Neural cell (in vitro differentiated cells): ENCODE measurements at regions not wholly inside any gene's neighbourhood (a gene's known extent, or its start where the extent isn't known, plus 50 kb on each side); places are given as distances from the start of the nearest gene placed in this dataset.

Source experiments
- EP300 ChIP-seq: fragments of 450-650 bp; conservative IDR thresholded peaks from 2 replicates; pipeline ENCODE4 v1.6.1; 2014; ENCODE audit warnings: antibody characterized with exemption, mild to moderate bottlenecking, moderate library complexity; ENCODE audit not compliant: poor library complexity, severe bottlenecking
- EZH2 ChIP-seq: fragments of 200-600, 300-800 bp; shearing (Covaris generic), sonication (generic); IDR thresholded peaks from 2 replicates; pipeline ENCODE4 v1.6.1; 2014; ENCODE audit warnings: antibody characterized with exemption, low read length, borderline replicate concordance, mild to moderate bottlenecking; ENCODE audit not compliant: insufficient read depth, poor library complexity, severe bottlenecking
- SMC3 ChIP-seq: fragments of 450-650 bp; conservative IDR thresholded peaks from 2 replicates; pipeline ENCODE4 v1.6.1; 2014; ENCODE audit warnings: antibody characterized with exemption, mild to moderate bottlenecking, moderate library complexity; ENCODE audit not compliant: poor library complexity
- TAF1 ChIP-seq: IDR thresholded peaks from 2 replicates; pipeline ENCODE4 v1.6.1; 2012; ENCODE audit warnings: low read depth
- TF ChIP-seq, protein P1 (sequence below): fragments of 450-650 bp; IDR thresholded peaks from 2 replicates; pipeline ENCODE4 v1.5.1; 2014; ENCODE audit warnings: antibody characterized with exemption, mild to moderate bottlenecking, moderate library complexity; ENCODE audit not compliant: poor library complexity, severe bottlenecking
- TF ChIP-seq, protein P2 (sequence below): IDR thresholded peaks from 2 replicates; pipeline ENCODE4 v1.6.1; 2012; ENCODE audit warnings: borderline replicate concordance

DNA sequence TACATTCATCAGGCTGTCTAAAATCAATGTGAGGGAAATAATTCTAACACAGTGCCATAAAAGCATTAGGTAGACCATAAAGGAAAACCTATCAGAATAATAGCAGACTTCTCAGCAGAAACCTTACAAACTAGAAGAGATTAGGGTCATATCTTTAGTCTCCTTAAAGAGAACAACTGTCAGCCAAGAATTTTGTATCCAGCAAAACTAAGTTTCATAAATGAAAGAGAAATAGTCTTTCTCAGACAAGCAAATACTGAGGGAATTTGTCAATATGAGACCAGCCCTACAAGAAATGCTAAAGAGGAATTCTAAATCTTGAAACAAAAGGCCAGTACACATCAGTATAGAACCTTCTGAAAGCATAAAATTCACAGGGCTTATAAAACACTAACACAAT is 482.0 kb downstream of the SATB2 start:
- TF ChIP-seq, protein P1, sequence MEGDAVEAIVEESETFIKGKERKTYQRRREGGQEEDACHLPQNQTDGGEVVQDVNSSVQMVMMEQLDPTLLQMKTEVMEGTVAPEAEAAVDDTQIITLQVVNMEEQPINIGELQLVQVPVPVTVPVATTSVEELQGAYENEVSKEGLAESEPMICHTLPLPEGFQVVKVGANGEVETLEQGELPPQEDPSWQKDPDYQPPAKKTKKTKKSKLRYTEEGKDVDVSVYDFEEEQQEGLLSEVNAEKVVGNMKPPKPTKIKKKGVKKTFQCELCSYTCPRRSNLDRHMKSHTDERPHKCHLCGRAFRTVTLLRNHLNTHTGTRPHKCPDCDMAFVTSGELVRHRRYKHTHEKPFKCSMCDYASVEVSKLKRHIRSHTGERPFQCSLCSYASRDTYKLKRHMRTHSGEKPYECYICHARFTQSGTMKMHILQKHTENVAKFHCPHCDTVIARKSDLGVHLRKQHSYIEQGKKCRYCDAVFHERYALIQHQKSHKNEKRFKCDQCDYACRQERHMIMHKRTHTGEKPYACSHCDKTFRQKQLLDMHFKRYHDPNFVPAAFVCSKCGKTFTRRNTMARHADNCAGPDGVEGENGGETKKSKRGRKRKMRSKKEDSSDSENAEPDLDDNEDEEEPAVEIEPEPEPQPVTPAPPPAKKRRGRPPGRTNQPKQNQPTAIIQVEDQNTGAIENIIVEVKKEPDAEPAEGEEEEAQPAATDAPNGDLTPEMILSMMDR, result no peak
- TF ChIP-seq, protein P2, sequence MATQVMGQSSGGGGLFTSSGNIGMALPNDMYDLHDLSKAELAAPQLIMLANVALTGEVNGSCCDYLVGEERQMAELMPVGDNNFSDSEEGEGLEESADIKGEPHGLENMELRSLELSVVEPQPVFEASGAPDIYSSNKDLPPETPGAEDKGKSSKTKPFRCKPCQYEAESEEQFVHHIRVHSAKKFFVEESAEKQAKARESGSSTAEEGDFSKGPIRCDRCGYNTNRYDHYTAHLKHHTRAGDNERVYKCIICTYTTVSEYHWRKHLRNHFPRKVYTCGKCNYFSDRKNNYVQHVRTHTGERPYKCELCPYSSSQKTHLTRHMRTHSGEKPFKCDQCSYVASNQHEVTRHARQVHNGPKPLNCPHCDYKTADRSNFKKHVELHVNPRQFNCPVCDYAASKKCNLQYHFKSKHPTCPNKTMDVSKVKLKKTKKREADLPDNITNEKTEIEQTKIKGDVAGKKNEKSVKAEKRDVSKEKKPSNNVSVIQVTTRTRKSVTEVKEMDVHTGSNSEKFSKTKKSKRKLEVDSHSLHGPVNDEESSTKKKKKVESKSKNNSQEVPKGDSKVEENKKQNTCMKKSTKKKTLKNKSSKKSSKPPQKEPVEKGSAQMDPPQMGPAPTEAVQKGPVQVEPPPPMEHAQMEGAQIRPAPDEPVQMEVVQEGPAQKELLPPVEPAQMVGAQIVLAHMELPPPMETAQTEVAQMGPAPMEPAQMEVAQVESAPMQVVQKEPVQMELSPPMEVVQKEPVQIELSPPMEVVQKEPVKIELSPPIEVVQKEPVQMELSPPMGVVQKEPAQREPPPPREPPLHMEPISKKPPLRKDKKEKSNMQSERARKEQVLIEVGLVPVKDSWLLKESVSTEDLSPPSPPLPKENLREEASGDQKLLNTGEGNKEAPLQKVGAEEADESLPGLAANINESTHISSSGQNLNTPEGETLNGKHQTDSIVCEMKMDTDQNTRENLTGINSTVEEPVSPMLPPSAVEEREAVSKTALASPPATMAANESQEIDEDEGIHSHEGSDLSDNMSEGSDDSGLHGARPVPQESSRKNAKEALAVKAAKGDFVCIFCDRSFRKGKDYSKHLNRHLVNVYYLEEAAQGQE, result no peak
- TF ChIP-seq EP300, result no peak
- TF ChIP-seq TAF1, result no peak
- TF ChIP-seq EZH2, result no peak
- TF ChIP-seq SMC3, result no peak
